ENCODE measurements at regions not wholly inside any gene's neighbourhood (a gene's known extent, or its start where the extent isn't known, plus 50 kb on each side); places are given as distances from the start of the nearest gene placed in this dataset.

DNA sequence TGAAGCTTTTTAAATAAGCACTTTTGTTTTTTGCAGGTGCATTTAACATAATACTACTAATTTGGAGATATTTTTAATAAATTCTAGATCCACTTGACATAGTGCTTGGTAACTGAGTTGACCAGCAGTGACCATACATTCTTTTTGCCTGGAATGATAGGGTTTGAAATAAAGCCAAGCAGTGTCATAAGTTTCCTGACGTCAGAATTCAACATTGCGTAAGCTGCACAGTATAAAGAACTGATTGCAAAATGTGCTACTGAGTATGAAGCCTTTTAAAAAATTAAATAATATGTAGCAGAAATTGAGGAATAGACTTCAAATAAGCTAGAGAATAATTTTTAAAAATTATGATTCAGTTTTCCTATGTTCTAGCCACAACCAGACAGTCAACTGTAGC lies 454.6 kb upstream of the ARPP21 start:
- TF ChIP-seq CTCF (IDR thresholded peaks at IDR 0.05) (no peak), GTF2I (CRISPR knock-in tag; conservative IDR thresholded peaks at IDR 0.05) (no peak), KAT7 (CRISPR knock-in tag; IDR thresholded peaks at IDR 0.05; ENCODE audit: borderline replicate concordance) (no peak), FOXP1 (CRISPR knock-in tag; IDR thresholded peaks at IDR 0.05; ENCODE audit: borderline replicate concordance) (no peak), TEAD1 (CRISPR knock-in tag; IDR thresholded peaks at IDR 0.05) (no peak), NR1H2 (CRISPR knock-in tag; IDR thresholded peaks at IDR 0.05) (no peak), ZNF138 (CRISPR knock-in tag; conservative IDR thresholded peaks at IDR 0.05) (no peak), SP1 (CRISPR knock-in tag; conservative IDR thresholded peaks at IDR 0.05) (no peak), IRF1 (CRISPR knock-in tag; IDR thresholded peaks at IDR 0.05) (no peak), ZSCAN18 (CRISPR knock-in tag; IDR thresholded peaks at IDR 0.05) (no peak), TCF7 (CRISPR knock-in tag; IDR thresholded peaks at IDR 0.05; ENCODE audit: low read depth) (no peak)
- TF ChIP-seq, protein P1, sequence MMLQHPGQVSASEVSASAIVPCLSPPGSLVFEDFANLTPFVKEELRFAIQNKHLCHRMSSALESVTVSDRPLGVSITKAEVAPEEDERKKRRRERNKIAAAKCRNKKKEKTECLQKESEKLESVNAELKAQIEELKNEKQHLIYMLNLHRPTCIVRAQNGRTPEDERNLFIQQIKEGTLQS (CRISPR knock-in tag; conservative IDR thresholded peaks at IDR 0.05), result no peak
- TF ChIP-seq, protein P2, sequence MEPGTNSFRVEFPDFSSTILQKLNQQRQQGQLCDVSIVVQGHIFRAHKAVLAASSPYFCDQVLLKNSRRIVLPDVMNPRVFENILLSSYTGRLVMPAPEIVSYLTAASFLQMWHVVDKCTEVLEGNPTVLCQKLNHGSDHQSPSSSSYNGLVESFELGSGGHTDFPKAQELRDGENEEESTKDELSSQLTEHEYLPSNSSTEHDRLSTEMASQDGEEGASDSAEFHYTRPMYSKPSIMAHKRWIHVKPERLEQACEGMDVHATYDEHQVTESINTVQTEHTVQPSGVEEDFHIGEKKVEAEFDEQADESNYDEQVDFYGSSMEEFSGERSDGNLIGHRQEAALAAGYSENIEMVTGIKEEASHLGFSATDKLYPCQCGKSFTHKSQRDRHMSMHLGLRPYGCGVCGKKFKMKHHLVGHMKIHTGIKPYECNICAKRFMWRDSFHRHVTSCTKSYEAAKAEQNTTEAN (CRISPR knock-in tag; IDR thresholded peaks at IDR 0.05), result no peak
- TF ChIP-seq, protein P3, sequence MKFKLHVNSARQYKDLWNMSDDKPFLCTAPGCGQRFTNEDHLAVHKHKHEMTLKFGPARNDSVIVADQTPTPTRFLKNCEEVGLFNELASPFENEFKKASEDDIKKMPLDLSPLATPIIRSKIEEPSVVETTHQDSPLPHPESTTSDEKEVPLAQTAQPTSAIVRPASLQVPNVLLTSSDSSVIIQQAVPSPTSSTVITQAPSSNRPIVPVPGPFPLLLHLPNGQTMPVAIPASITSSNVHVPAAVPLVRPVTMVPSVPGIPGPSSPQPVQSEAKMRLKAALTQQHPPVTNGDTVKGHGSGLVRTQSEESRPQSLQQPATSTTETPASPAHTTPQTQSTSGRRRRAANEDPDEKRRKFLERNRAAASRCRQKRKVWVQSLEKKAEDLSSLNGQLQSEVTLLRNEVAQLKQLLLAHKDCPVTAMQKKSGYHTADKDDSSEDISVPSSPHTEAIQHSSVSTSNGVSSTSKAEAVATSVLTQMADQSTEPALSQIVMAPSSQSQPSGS (CRISPR knock-in tag; IDR thresholded peaks at IDR 0.05; ENCODE audit: borderline replicate concordance, low read depth), result no peak

Data from WTC11 (cell line).